GM19328 (cell line): ENCODE measurements at regions not wholly inside any gene's neighbourhood (a gene's known extent, or its start where the extent isn't known, plus 50 kb on each side); places are given as distances from the start of the nearest gene placed in this dataset.

Experiments used
- ATAC-seq: cut with Tn5 transposase; IDR thresholded peaks from one replicate; pipeline ENCODE4 v1.9.1; 2021; ENCODE audit warnings: mild to moderate bottlenecking, moderate library complexity; ENCODE audit not compliant: unreplicated experiment

- ATAC-seq, result no peak
These were observed 107.4 kb upstream of the ESRRG start for GRCh38 chr1:216830424-216831210.

DNA sequence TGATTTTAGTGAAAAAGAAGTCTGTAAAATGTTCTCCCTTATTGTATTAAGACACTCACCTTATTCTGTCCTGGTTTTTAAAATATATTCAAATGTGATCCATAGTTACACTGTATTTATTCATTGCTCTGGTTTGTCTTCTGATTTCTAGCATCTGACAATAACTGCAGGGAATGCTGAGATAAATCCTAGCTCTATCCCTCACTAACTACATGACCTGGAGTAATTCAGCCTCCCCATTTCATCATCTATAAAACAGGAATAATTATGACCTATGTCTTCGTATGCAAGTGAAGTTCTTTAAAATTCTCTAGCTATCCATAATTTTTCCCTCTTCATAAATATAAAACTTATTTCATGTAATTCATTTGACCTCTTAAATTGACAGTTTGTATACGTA lies 104.0 kb upstream of the ESRRG start:
- no peak for ATAC-seq

DNA sequence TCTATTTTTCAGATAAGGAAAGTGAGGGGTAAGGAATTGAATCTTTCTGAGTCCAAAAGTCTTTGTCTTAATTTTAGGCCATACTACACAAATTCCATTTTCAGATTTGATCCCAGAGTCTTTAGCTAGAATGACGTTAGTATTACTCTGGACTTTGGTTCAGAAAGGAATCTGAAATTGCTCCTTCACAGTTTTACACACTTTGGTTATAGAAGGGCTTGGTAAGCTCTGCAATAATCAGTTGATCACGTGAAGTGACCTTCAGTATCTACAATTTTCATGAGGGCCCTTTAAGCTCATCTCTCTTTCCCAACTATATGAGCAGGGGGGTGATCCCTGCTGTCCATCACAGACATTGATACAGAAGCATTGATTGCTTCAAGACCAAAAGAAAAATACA lies 103.4 kb upstream of the ESRRG start:
- no peak for ATAC-seq

DNA sequence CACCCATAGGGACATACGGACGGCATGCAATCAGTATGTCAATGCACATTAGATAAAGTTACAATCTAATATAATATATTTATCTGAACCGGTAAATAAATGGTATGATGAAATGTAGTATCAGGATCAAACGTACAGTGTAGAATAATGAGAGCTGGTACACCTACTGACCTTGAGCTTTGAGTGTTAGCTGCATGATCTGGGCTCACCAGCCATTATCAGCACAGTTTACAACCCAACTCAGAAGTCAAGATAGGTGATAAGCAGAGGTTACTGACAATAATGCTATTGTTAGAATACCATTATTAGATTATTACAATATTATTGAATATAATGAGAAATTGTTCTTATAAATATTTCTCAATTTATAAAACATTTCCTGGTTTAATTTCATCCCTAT lies 103.0 kb upstream of the ESRRG start:
- ATAC-seq, result no peak

- ATAC-seq, result no peak
These were observed 102.3 kb upstream of the ESRRG start for GRCh38 chr1:216825557-216825956.

DNA sequence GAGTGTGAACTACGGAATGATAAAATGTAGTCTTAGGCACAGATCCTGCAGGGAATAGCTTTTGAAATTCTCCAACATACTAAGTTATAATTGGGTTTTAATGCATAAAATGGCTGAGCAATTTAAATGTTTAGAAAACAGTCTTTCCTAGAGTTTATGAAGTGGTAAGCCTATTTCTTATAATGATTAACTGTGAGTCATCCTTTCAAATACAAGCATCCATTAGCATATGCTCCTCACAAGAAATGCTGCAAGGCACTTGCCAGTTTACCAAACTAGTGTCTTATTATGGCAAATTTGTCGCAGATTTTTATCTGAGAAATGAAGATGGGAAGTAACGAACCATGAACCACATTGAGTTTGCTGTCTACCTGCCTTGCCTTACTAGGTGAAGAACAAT lies 101.3 kb upstream of the ESRRG start:
- no peak for ATAC-seq

- ATAC-seq, result no peak
These were observed 100.5 kb upstream of the ESRRG start for GRCh38 chr1:216823731-216824130.

- no peak for ATAC-seq
These were observed 99.3 kb upstream of the ESRRG start for GRCh38 chr1:216822480-216822879.

GRCh38 chr1:216820345-216820744 lies 97.1 kb upstream of the ESRRG start:
- ATAC-seq, result no peak

- ATAC-seq, result no peak
These were observed 95.1 kb upstream of the ESRRG start for GRCh38 chr1:216818284-216818683.

DNA sequence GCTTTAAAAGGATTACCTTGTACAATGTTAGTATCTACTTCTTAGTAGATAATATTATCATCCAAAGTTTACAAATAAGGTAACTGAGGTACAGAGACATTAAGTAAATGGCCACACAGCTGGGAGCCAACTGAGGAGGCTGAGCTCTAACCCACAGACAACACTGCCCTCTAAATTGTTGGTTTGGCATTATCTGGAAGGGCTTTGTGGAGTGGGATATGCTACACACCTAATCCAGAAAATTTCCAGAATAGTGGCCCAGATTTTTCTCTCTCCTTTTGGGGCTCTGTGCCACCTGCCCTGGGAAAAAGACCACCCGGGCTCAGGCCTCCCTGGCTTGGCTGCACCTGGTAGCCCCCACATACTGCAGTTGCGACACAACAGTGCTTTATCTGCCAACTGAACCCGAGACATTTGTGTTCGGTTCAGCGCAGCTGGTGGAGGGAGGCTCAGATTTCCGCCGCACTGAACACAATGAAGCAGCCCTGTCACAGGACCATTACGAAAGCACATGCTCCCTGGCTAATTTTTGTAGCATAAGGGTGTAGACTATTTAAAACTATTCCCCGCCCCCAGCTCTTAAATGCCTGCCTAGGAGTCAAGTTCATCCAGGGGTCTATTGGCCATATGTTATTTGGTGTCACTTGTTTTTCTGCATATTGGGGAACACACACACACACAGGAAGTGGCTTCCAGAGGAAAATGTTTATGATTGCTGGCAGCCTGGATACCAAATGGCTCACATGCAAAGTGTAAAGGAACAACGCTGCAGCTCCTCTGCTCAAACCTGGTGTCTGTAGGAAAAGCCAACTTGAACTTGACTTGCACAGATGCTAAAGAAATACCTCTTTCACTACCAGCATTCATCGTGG lies 92.3 kb upstream of the ESRRG start:
- no peak for ATAC-seq

DNA sequence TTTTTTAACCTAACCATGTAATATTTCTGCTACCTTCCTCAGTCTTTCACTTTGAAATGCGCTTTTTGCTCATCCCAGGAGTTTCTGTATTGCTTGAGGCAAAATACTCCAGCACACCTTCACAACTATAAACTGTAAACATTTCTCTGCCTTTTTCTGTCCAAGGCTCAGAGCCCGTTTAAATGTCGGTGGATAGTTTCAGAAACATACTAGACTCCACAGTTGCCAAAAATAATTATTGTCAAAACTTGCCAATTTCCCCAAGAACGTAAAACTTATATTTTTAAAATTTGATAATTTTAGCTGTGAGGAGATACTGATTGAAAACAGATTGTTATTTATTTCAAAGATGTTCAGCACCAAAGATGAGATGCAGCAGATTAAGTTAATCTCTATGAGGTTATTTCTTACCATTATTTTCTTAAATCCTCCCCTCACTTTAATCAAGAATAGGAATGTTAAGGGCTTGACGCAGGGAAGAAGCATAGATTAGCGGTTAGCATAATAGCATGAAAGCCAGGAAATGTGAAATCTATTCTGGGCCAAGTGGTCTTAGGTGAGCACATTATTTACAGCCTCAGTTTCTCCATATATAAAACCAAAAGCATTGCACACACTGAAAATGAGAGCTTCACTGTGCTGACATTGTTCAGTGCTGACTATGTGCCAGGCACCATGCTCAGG lies 91.5 kb upstream of the ESRRG start:
- ATAC-seq, result no peak

DNA sequence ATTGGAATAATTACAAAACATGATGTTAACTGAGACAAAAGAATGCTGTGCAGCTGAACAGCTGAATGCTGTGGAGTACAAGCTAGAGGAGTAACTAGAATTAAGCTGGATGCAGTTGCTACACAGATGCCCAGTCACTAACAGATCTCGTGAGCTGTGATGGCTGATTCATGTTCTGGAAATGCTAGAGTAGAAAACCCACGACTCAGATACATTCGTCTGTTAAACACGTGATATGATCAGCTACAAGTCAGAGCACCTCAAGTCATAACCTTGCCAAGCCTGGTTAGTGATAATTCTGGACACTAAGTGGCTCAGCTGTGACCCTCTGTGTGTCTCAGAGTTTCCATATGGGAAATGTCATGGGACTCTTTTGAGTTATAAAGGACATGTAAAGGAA lies 89.7 kb upstream of the ESRRG start:
- no peak for ATAC-seq

DNA sequence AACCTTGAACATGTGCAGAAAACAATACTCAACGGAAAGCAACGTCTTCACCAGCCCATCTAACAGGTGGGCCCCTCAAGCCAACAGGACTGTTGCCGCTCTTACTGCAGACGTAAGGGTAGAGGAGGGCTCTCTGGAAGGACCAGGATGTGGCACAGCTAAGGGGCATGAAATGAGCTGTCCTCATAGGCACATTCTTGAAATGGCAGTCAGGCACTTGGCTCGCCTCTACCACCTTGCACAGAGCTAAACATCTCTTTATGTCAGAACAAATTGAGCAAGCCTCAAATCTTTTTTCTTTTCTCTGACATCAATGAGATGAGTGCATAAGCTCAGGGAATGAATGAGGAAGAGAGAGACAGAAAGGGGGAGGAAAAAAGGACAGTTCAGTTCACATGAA lies 86.4 kb upstream of the ESRRG start:
- no peak for ATAC-seq

DNA sequence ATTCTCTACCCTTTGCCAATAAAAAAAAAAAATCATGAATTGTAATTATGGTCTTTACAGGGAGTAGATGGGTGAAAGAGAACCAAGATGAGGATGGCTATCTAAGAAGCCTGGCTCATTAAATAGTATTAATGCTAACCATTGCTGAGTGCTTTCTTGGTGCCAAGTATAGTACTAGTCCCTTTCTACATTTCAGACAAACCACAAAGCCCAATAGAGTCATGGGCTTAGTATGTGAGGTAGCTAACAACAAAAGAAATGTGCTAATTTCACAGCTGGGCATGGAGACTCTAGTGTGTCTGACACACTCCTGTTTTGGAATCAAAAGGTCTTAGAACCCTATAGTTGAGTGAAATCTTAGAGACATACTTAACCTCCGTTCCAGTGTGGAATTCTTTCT lies 84.5 kb upstream of the ESRRG start:
- ATAC-seq, result no peak

DNA sequence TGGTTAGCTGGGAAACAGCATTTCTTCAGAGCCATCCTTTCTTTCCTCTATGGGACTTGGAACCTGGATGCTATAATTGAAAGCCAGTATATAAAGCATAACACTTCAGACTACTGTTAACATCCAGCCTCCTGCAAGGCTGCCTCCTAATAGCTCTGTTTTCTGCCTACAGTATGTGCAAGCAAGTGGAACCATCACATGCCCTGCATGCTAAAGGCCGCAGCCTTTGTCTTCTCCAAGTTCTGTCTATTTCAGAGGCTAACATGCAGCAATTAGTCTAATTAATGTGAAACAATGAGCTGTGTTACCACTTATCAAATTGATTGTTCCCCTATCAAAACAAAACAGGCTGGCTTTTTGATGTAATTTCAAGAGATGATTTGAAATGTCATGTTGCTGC lies 82.7 kb upstream of the ESRRG start:
- ATAC-seq, result no peak

DNA sequence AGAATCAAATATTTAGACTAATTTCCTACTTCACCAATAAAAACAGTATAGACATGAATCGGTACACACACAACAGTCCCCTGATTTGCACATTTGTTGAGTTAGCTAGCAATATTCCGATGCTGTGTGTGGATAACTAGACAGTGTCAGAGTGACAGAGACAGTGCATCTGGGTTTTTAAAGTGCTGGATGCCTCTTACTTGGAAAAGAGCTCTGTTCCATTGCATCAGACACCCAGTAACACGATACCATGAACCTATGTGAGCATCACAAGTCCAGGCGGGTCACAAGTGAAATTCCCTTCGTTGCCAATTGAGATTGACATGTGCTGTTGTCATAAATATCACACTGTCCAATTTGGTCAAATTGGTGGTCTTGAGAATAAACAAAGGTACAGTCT lies 82.0 kb upstream of the ESRRG start:
- no peak for ATAC-seq

- no peak for ATAC-seq
These were observed 80.9 kb upstream of the ESRRG start for GRCh38 chr1:216804111-216804510.

DNA sequence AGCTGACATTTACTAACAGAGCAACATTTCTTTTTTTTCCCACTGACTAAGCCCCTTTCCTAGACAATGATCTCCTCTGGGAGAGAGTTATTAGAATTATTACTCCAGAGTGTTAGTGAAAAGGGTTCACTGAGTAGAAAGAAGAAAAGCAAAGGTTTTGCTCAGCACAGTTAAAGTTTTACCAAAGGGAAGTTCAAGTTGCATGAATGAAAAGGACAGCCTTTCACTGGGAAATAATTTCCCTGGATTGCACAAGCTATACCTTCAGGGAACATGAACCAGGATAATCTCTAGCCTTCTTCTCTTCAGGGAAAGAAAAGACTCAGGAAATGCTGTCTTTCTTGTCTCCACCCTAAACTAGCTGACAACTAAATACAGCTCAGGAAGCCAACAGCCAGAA lies 71.4 kb upstream of the ESRRG start:
- no peak for ATAC-seq

DNA sequence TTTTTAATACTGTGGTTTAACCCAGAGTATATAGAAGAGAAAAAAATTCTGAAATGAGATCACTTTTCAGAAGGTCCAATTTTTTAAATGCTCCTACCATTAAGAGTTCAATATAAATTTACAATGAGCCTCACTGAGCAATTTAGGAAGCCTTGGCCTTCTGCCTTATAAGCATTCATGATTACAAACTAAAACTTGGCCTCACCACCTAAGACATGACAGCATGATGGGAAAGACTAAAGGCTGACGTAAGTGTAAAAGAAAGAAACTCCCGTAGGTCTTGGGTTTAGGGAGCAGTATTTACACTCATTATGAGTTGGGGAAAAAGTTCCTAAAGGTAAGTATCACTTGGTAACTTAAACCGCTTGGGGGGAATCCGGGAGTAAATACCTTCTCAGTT lies 70.7 kb upstream of the ESRRG start:
- no peak for ATAC-seq

- ATAC-seq, result no peak
These were observed 70.1 kb upstream of the ESRRG start for GRCh38 chr1:216793303-216793702.

DNA sequence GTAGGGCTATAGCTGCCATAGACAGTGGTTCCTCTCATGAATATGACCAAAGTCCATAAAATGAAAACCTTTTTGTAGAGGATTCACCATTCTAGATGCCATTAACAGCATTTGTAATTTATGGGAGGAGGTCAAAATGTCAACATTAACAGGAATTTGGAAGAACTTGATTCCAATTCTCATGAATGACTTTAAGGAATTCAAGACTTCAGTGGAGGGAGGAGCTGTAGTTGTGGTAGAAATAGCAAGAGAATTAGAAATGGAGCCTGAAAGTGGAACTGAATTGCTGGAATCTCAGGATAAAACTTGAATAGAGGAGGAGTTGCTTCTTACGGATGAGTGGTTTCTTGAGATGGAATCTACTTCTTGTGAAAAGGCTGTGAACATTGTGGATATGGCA lies 65.4 kb upstream of the ESRRG start:
- no peak for ATAC-seq
